Uterus (tissue), 3 donors: ENCODE measurements at regions not wholly inside any gene's neighbourhood (a gene's known extent, or its start where the extent isn't known, plus 50 kb on each side); places are given as distances from the start of the nearest gene placed in this dataset.

Experiments used
- DNase-seq, 2 donors: peaks; one replicate each; pipeline ENCODE4 v3.0.0-alpha.2; 2019 to 2020
- H3K27ac ChIP-seq, 2 donors: fragments of 200-600 bp; sonication (generic); 1 replicate in 1 of 2; 2 replicates in 1 of 2; pipeline ENCODE4 v1.5.1; 2016 to 2018
- H3K27me3 ChIP-seq, 2 donors: fragments of 200-600 bp; sonication (generic); one replicate each; pipeline ENCODE4 v1.5.1; 2018 to 2019; ENCODE audit warnings: control low read depth in 1 of 2
- H3K36me3 ChIP-seq, 2 donors: fragments of 200-600 bp; sonication (generic); one replicate each; pipeline ENCODE4 v1.5.1; 2019; ENCODE audit warnings: control low read depth in 1 of 2
- H3K4me1 ChIP-seq, 2 donors: fragments of 200-600 bp; sonication (generic); one replicate each; pipeline ENCODE4 v1.5.1; 2018 to 2019; ENCODE audit warnings: control low read depth in 1 of 2
- H3K4me3 ChIP-seq, 2 donors: fragments of 200-600 bp; sonication (generic); 1 replicate in 1 of 2; 2 replicates in 1 of 2; pipeline ENCODE4 v1.5.1; 2018 to 2019; ENCODE audit warnings: mild to moderate bottlenecking in 1 of 2
- H3K9me3 ChIP-seq, 2 donors: fragments of 200-600 bp; sonication (generic); one replicate each; pipeline ENCODE4 v1.5.1; 2019; ENCODE audit warnings: control low read depth in 1 of 2
- POLR2A ChIP-seq, 2 donors: fragments of 450-650 bp; IDR thresholded peaks; one replicate each; pipeline ENCODE4 v1.6.1; 2016; ENCODE audit warnings: antibody characterized with exemption in 2 of 2, mild to moderate bottlenecking in 1 of 2, moderate library complexity in 1 of 2
- intact Hi-C: fragments of 100-400 bp; cut with DNase I; formaldehyde crosslinking; loops from one replicate; pipeline ENCODE4 v1.15.1; 2023; ENCODE audit warnings: low total_unique reads
- TF ChIP-seq, protein P1 (sequence below), 4 experiments: fragments of 200-600 bp in 2 of 4; fragments of 450-650 bp in 2 of 4; sonication (generic) in 2 of 4; IDR thresholded peaks; one replicate each; pipeline ENCODE4 v1.5.1; 2016 to 2019; ENCODE audit warnings: antibody characterized with exemption in 4 of 4, mild to moderate bottlenecking in 2 of 4, moderate library complexity in 1 of 4
- donor health status: DM: yes; HTN: yes; CAD: no.

DNA sequence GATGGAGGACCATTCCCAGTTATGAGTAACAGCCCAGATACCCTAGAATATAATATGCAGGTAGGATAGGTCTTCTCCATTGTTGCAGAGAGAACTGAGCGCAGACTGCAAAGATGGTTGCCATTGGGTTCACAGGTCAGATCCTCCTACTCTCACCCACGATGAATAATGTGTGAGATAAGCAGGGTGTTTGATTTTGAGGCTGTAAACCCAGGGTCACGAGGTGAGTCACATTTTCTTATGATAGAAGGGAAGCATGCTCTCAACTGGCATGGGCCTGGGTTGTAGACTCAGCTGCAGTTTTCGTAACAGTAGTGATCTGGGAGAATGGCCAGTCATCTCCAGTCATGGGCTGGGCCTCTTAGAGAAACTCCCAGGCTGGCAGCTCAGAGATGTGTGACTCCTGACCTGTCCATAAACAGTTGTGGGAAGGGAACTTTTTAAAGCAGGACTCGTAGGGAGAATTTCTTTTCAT lies 74.2 kb downstream of the CD164 start:
- H3K4me1 ChIP-seq, result no peaks in the 10 kb centered on the region
- TF ChIP-seq POLR2A (IDR thresholded peaks at IDR 0.05), result no peak
- TF ChIP-seq, protein P1, sequence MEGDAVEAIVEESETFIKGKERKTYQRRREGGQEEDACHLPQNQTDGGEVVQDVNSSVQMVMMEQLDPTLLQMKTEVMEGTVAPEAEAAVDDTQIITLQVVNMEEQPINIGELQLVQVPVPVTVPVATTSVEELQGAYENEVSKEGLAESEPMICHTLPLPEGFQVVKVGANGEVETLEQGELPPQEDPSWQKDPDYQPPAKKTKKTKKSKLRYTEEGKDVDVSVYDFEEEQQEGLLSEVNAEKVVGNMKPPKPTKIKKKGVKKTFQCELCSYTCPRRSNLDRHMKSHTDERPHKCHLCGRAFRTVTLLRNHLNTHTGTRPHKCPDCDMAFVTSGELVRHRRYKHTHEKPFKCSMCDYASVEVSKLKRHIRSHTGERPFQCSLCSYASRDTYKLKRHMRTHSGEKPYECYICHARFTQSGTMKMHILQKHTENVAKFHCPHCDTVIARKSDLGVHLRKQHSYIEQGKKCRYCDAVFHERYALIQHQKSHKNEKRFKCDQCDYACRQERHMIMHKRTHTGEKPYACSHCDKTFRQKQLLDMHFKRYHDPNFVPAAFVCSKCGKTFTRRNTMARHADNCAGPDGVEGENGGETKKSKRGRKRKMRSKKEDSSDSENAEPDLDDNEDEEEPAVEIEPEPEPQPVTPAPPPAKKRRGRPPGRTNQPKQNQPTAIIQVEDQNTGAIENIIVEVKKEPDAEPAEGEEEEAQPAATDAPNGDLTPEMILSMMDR (IDR thresholded peaks at IDR 0.05), result no peak
- no peaks in the 10 kb centered on the region for H3K27me3 ChIP-seq
- H3K27ac ChIP-seq, result no peak overlapping the region
- H3K9me3 ChIP-seq, result no peaks in the 10 kb centered on the region
- no peak overlapping the region for H3K4me3 ChIP-seq
- no peak for DNase-seq
- intact Hi-C loops, result no loop called here
- no peaks in the 10 kb centered on the region for H3K36me3 ChIP-seq

DNA sequence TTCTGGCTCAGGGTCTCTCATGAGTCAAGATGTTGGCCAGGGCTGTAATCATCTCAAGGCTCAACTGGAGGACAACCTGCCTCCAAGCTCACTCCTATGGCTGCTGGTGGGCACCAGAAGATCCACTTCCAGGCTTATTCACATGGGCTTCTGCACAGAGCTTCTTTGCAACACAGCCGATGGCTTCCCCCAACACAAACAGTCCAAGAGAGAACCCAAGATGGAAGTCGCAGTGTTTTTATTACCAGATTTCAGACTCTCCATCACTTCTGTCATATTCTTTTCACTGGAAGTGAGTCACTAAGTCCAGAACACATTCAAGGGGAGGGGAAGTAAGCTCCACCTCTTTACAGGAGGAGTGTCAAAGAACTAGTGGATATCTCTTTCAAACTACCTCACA lies 75.5 kb downstream of the CD164 start:
- H3K4me1 ChIP-seq, result no peaks in the 10 kb centered on the region
- H3K9me3 ChIP-seq, result no peaks in the 10 kb centered on the region
- no peak overlapping the region for H3K27ac ChIP-seq
- no peaks in the 10 kb centered on the region for H3K27me3 ChIP-seq
- TF ChIP-seq POLR2A (IDR thresholded peaks at IDR 0.05), result no peak
- TF ChIP-seq, protein P1 (IDR thresholded peaks at IDR 0.05), result no peak
- H3K4me3 ChIP-seq, result no peak overlapping the region
- no peaks in the 10 kb centered on the region for H3K36me3 ChIP-seq
- no peak for DNase-seq
- intact Hi-C loops, result no loop called here

DNA sequence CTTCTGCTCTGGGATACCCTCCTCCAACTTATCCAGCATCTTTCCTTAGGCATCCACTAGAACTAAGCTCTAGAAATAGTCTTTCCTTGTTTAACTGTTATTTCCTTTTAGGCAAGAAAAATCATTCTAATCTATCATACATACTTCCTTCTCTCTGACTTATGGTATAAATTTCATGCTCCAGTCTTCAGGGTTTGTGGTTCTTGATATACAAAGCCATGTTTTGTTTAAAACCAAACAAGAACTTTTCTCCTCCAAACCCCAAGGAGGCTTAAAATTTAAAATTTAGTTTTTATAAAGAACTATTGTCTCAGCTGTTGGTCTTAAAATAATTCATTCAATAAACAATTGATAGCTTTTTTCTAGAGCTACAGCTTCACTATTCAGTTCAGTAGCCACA lies 77.2 kb downstream of the CD164 start:
- Histone ChIP-seq H3K4me3 (no peak overlapping the region), H3K27ac (peak overlapping the region in 1 of 2 donors; percentile 57), H3K9me3 (no peaks in the 10 kb centered on the region), H3K36me3 (no peaks in the 10 kb centered on the region), H3K4me1 (peaks cover 0 to 2% of the 10 kb centered on the region in 2 donors), H3K27me3 (no peaks in the 10 kb centered on the region)
- TF ChIP-seq, protein P1 (IDR thresholded peaks at IDR 0.05), result no peak
- TF ChIP-seq POLR2A (IDR thresholded peaks at IDR 0.05), result no peak
- intact Hi-C loops, result no loop called here
- DNase-seq, result no peak

DNA sequence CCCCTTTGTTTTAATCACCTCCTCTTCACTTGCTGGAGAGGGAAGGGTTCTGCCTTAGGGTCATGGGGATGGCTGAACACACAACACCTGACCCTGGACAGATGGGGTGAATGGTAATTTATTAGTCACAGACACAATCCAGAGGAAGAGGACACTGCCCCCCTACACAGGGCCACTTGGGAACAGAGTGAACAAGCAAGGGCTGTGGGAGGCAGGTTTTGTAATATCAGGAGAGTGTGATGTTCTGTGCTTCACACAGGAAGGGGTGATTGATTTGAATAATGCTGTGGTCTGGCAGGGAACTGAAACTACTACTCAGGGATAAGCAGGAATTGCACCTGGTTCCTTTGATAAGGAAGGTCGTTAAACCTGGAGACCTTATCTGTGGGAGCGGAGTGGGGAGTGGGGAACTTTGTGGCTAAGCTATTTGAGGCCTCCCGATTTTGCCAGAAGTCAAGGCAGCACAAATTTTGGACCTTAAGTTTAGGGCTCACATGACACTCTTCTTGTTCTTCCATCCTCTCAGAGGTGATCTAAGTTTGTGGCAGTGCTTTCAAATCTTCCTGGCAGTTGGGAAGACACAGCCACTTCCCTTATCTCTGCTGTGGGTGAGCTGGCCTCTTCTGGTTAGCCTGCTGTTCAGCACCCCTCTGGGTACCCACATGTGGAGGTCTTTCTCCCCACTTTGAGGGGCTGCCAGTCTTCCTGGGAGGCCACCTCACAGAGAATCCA lies 77.8 kb downstream of the CD164 start:
- TF ChIP-seq, protein P1 (IDR thresholded peaks at IDR 0.05), result no peak
- no peak for TF ChIP-seq POLR2A (IDR thresholded peaks at IDR 0.05)
- Histone ChIP-seq H3K9me3 (no peaks in the 10 kb centered on the region), H3K27me3 (no peaks in the 10 kb centered on the region), H3K36me3 (no peaks in the 10 kb centered on the region), H3K4me3 (no peak overlapping the region), H3K4me1 (peaks cover 0 to 6% of the 10 kb centered on the region in 2 donors), H3K27ac (peak overlapping the region; percentile 18 to 57)
- DNase-seq, result no peak
- intact Hi-C loops, result no loop called here

DNA sequence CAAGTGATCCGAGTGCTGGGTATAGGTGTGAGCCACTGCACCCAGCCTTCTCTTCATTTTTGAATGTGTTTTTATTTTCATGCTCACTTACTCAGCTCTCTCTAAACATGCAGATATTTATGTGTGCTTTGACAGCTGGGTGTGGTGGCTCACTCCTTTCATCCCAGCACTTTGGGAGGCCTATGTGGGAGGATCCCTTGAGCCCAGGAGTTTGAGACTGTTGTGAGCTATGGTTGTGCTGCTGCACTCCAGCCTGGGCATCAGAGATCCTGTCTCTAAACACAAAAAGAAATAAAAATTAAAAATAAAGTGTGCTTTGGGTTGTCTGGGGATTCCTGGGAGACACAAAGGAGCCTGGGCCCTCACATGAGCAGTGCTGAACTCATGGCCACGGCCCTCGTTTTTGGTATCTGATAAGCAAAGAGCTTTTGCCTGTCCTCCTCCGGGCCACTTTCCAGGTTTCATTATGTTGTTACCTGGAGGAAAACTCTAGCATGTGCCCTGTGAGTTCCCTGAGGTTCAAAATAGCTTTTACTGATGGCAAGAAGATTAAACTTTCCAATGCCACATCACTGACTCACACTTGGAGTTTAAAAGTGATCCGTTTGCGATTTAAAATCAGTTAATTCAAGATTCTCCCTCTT lies 78.5 kb downstream of the CD164 start:
- Histone ChIP-seq H3K27ac (peak overlapping the region; percentile 18 to 57), H3K36me3 (no peaks in the 10 kb centered on the region), H3K9me3 (no peaks in the 10 kb centered on the region), H3K4me1 (peaks cover 0 to 6% of the 10 kb centered on the region in 2 donors), H3K4me3 (no peak overlapping the region), H3K27me3 (no peaks in the 10 kb centered on the region)
- TF ChIP-seq POLR2A (IDR thresholded peaks at IDR 0.05), result no peak
- TF ChIP-seq, protein P1 (IDR thresholded peaks at IDR 0.05), result no peak
- no peak for DNase-seq
- intact Hi-C loops, result no loop called here
